ENCODE measurements at regions not wholly inside any gene's neighbourhood (a gene's known extent, or its start where the extent isn't known, plus 50 kb on each side); places are given as distances from the start of the nearest gene placed in this dataset.

DNA sequence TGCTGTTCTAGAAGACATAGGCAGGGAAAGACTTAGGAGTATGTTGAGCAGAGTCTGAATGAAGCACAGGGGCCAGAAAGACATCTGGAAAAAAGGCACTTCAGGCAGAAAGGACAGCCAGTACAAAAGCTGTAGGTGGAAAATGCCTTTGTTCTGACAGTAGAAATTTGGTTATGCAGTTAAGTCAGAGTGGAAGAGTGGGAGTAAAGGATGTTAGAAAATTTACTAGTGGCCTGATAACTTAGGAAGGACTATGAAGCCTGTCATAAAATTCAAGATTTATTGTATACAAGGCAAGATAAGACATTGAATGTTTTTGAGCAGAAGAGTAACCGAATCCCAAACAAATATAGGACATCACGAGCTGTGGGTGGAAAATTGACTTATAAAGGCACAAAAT is 987.9 kb downstream of the PLA2G4A start:
- TF ChIP-seq, protein P1, sequence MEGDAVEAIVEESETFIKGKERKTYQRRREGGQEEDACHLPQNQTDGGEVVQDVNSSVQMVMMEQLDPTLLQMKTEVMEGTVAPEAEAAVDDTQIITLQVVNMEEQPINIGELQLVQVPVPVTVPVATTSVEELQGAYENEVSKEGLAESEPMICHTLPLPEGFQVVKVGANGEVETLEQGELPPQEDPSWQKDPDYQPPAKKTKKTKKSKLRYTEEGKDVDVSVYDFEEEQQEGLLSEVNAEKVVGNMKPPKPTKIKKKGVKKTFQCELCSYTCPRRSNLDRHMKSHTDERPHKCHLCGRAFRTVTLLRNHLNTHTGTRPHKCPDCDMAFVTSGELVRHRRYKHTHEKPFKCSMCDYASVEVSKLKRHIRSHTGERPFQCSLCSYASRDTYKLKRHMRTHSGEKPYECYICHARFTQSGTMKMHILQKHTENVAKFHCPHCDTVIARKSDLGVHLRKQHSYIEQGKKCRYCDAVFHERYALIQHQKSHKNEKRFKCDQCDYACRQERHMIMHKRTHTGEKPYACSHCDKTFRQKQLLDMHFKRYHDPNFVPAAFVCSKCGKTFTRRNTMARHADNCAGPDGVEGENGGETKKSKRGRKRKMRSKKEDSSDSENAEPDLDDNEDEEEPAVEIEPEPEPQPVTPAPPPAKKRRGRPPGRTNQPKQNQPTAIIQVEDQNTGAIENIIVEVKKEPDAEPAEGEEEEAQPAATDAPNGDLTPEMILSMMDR (IDR thresholded peaks at IDR 0.05; ENCODE audit: low read depth, low read length) = no peak

DNA sequence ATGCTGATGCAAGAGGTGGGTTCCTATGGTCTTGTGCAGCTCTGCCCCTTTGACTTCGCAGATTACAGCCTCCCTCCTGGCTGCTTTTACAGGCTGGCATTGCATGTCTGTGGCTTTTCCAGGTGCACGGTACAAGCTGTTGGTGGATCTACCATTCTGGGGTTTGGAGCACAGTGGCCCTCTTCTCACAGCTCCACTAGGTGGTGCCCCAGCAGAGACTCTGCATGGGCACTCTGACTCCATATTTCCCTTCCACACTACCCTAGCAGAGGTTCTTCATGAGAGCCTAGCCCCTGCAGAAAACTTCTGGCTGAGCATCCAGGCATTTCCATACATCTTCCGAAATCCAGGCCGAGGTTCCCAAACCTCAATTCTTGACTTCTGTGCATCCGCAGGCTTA is 989.0 kb downstream of the PLA2G4A start:
- TF ChIP-seq, protein P1 (IDR thresholded peaks at IDR 0.05; ENCODE audit: low read depth, low read length) = no peak
- no peak overlapping the region for H3K4me3 ChIP-seq (ENCODE audit: low read depth, low read length)

More for the DNA sequence above, 987.9 kb downstream of the PLA2G4A start:
- no peak overlapping the region for H3K4me3 ChIP-seq (ENCODE audit: low read depth, low read length)

DNA sequence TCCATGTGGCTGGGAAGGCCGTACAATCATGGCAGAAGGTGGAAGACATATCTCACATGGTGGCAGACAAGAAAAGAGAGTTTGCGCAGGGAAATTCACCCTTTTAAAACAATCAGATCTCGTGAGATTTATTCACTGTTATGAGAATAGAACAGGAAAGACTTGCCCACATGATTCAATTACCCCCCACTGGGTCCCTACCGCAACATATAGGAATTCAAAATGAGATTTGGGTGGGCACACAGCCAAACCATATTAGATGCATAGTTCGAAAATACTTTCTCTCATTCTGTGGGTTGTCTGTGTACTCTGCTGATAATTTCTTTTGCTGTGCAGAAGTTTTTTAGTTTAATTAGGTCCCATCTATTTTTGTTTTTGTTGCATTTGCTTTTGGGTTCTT is 990.3 kb downstream of the PLA2G4A start:
- no peak overlapping the region for H3K4me3 ChIP-seq (ENCODE audit: low read depth, low read length)
- TF ChIP-seq, protein P1 (IDR thresholded peaks at IDR 0.05; ENCODE audit: low read depth, low read length) = no peak

DNA sequence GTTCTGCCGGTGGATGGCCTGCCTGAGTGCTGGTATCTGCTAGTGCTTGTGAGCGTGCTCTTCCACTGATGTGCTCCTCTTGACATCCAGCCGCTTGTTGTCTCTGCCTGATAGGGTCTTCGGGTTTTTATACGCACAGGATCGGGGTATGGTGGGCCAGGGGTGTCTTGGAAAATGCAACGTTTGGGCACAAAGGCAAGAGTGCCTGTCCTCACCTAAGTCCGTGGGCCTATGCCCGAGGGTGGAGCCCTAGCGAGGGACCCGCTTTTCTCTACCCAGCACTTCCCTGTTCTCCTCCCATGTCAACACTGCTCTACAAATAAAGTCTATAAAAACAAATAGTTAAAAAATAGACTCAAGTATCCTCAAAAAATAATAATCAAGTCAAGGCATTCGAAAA is 1007.8 kb downstream of the PLA2G4A start:
- TF ChIP-seq, protein P1 (IDR thresholded peaks at IDR 0.05; ENCODE audit: low read depth, low read length) = no peak
- H3K4me3 ChIP-seq (ENCODE audit: low read depth, low read length) = no peak overlapping the region

DNA sequence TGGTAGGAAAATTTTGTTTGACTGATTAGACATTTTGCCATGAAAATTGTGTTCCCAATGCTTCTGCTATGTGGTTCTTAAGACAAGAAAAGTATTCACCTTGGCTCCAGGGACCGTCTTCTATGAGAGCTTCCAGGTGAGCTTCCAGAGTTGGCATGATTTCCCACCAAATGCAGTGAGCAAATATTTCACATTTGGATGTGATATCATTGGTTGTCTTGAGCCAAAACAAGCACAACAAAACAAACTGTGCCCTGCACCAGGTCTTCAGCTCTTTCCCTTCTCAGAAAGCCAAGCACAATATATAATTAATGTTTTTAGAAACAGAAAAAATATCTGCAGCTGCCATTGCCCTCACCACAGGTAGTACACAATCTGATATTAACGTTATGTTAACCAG is 1009.0 kb downstream of the PLA2G4A start:
- TF ChIP-seq, protein P1 (IDR thresholded peaks at IDR 0.05; ENCODE audit: low read depth, low read length) = no peak
- H3K4me3 ChIP-seq (ENCODE audit: low read depth, low read length) = no peak overlapping the region

DNA sequence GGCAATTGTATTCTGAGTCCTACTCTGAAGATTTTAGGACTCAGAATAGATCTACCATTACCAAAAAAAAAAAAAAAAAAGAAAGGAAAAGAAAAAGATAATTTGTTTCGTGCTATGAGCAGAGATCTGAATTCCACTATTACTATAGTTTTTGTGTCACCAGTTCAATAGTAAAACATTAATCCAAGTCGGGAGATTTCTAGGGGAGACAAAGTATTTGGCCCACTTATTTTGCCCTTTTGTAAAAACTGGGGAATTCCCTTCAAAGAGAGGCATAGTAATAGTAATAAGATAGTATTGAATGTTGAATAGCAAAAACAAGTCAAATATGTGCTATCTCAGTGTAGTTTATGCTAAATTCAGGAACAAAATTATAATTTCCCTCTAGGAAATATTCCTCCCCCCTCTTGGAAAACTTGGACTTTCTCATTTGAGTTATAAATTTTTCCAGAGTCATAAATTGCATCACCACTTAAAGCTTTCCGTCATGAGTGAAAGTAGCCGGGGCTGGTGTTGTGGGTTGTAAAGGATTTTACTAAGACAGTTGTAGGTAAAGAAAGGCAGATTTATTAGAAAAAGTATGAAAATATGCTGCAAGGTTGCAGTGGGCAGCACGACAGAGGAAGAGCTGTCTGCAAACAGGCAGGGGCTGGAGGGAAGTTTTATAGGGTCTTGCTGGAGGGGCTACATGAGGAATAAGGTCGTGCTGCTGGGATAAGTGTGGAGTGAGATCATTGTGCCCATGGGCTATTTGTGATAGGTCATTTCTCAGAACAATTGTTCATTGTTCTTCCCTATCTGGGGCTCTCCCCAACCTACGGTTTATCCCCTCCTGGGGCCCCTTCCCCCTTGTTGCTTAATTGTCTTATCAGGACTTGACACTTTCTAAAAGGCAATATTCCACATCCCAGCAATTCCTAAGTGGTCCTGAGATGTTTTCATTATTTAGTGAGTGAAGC is 1009.9 kb downstream of the PLA2G4A start:
- TF ChIP-seq, protein P1 (IDR thresholded peaks at IDR 0.05; ENCODE audit: low read depth, low read length) = no peak
- no peak overlapping the region for H3K4me3 ChIP-seq (ENCODE audit: low read depth, low read length)

DNA sequence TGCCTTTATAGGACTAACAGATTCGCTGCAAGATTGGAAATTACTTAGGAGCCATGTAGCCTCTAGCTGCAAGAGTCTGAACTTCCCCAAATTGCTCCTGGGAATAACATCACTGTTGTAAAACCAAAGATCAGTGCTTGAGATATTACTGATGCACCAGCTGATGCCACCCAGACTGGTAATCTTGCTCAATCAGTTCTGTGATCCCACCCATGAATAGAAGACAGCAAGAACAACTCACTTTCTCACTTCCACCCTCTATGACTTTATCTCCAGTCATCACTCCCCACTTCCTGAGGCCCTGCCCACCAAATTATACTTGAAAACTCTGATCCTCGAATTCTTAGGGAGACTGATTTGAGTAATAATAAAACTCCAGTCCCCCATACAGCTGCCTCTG is 1011.1 kb downstream of the PLA2G4A start:
- TF ChIP-seq, protein P1 (IDR thresholded peaks at IDR 0.05; ENCODE audit: low read depth, low read length) = no peak
- H3K4me3 ChIP-seq (ENCODE audit: low read depth, low read length) = no peak overlapping the region

Measured in WI38 (cell line).